ENCODE measurements at regions not wholly inside any gene's neighbourhood (a gene's known extent, or its start where the extent isn't known, plus 50 kb on each side); places are given as distances from the start of the nearest gene placed in this dataset.

DNA sequence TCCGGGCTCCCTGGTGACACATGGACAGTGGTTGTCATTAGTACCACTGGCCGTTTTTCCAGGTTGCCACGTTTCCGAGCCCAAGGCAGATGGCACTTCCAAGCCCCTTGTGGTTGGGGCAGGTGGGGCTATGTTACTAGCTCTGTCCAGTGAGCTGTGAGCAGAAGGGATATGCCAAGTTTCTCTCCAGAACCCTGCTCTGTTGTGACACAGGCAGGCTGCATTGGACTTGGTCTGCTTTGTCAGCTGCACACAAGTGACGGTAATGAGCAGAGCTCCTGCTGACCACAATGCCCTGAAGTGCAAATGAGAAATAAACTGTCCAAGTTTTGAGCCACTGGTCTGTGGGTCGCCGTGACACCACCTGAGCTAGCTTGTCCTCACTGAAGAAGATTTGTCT is 118.8 kb downstream of the GYPC start:
- TF ChIP-seq, protein P1, sequence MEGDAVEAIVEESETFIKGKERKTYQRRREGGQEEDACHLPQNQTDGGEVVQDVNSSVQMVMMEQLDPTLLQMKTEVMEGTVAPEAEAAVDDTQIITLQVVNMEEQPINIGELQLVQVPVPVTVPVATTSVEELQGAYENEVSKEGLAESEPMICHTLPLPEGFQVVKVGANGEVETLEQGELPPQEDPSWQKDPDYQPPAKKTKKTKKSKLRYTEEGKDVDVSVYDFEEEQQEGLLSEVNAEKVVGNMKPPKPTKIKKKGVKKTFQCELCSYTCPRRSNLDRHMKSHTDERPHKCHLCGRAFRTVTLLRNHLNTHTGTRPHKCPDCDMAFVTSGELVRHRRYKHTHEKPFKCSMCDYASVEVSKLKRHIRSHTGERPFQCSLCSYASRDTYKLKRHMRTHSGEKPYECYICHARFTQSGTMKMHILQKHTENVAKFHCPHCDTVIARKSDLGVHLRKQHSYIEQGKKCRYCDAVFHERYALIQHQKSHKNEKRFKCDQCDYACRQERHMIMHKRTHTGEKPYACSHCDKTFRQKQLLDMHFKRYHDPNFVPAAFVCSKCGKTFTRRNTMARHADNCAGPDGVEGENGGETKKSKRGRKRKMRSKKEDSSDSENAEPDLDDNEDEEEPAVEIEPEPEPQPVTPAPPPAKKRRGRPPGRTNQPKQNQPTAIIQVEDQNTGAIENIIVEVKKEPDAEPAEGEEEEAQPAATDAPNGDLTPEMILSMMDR (conservative IDR thresholded peaks at IDR 0.05; ENCODE audit: low read depth in 2 of 2), result no peak
- TF ChIP-seq CREB1 (CRISPR knock-in tag; IDR thresholded peaks at IDR 0.05; ENCODE audit: low read depth) (no peak), POLR2AphosphoS5 (IDR thresholded peaks at IDR 0.05; ENCODE audit: low read depth) (no peak), EZH2phosphoT487 (IDR thresholded peaks at IDR 0.05; ENCODE audit: unreplicated experiment) (no peak)
- TF ChIP-seq, protein P2, sequence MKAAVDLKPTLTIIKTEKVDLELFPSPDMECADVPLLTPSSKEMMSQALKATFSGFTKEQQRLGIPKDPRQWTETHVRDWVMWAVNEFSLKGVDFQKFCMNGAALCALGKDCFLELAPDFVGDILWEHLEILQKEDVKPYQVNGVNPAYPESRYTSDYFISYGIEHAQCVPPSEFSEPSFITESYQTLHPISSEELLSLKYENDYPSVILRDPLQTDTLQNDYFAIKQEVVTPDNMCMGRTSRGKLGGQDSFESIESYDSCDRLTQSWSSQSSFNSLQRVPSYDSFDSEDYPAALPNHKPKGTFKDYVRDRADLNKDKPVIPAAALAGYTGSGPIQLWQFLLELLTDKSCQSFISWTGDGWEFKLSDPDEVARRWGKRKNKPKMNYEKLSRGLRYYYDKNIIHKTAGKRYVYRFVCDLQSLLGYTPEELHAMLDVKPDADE (IDR thresholded peaks at IDR 0.05), result no peak
